HG03469 (cell line): ENCODE measurements at regions not wholly inside any gene's neighbourhood (a gene's known extent, or its start where the extent isn't known, plus 50 kb on each side); places are given as distances from the start of the nearest gene placed in this dataset.

ENCODE experiments used
- ATAC-seq: cut with Tn5 transposase; IDR thresholded peaks from one replicate; pipeline ENCODE4 v1.9.1; 2021; ENCODE audit warnings: mild to moderate bottlenecking, moderate library complexity, moderate number of reproducible peaks; ENCODE audit not compliant: unreplicated experiment

- no peak for ATAC-seq
Measured at GRCh38 chr1:4344065-4344732, 310.2 kb upstream of the AJAP1 start.

GRCh38 chr1:4345094-4345493 is 309.3 kb upstream of the AJAP1 start:
- no peak for ATAC-seq

- ATAC-seq = no peak
Measured at GRCh38 chr1:4346131-4346530, 308.3 kb upstream of the AJAP1 start.

GRCh38 chr1:4351453-4351852 is 303.0 kb upstream of the AJAP1 start:
- ATAC-seq = no peak

GRCh38 chr1:4353090-4353856 is 301.1 kb upstream of the AJAP1 start:
- ATAC-seq = no peak

GRCh38 chr1:4355839-4356238 is 298.6 kb upstream of the AJAP1 start:
- no peak for ATAC-seq

GRCh38 chr1:4362314-4363044 is 291.9 kb upstream of the AJAP1 start:
- ATAC-seq = no peak

- no peak for ATAC-seq
Measured at GRCh38 chr1:4366091-4366490, 288.3 kb upstream of the AJAP1 start.

- no peak for ATAC-seq
Measured at GRCh38 chr1:4367230-4367777, 287.1 kb upstream of the AJAP1 start.

- no peak for ATAC-seq
Measured at GRCh38 chr1:4369335-4369734, 285.1 kb upstream of the AJAP1 start.

GRCh38 chr1:4371849-4372248 is 282.6 kb upstream of the AJAP1 start:
- no peak for ATAC-seq

- no peak for ATAC-seq
Measured at GRCh38 chr1:4375812-4376211, 278.6 kb upstream of the AJAP1 start.

GRCh38 chr1:4379451-4380175 is 274.8 kb upstream of the AJAP1 start:
- no peak for ATAC-seq

- ATAC-seq = no peak
Measured at GRCh38 chr1:4380564-4381168, 273.7 kb upstream of the AJAP1 start.

GRCh38 chr1:4393191-4393590 is 261.2 kb upstream of the AJAP1 start:
- no peak for ATAC-seq

GRCh38 chr1:4394366-4394765 is 260.0 kb upstream of the AJAP1 start:
- ATAC-seq = no peak

GRCh38 chr1:4395158-4395557 is 259.3 kb upstream of the AJAP1 start:
- no peak for ATAC-seq

GRCh38 chr1:4395676-4396075 is 258.7 kb upstream of the AJAP1 start:
- ATAC-seq = no peak

GRCh38 chr1:4396551-4396950 is 257.9 kb upstream of the AJAP1 start:
- no peak for ATAC-seq

GRCh38 chr1:4397196-4397595 is 257.2 kb upstream of the AJAP1 start:
- ATAC-seq = no peak
